SU-DHL-6 (cell line): ENCODE measurements at regions not wholly inside any gene's neighbourhood (a gene's known extent, or its start where the extent isn't known, plus 50 kb on each side); places are given as distances from the start of the nearest gene placed in this dataset.

Source experiments
- CTCF ChIP-seq: fragments of 200-600 bp; sonication (generic); IDR thresholded peaks from one replicate; pipeline ENCODE4 v1.5.1; 2017; ENCODE audit warnings: antibody characterized with exemption, mild to moderate bottlenecking, low read length, moderate library complexity; ENCODE audit not compliant: insufficient read depth, poor library complexity, severe bottlenecking
- EZH2phosphoT487 ChIP-seq: fragments of 200-600 bp; sonication (generic), shearing (Covaris generic); conservative IDR thresholded peaks from 2 replicates; pipeline ENCODE4 v1.6.1; 2018; ENCODE audit warnings: mild to moderate bottlenecking, antibody characterized with exemption, low read length, moderate library complexity, mixed read lengths

DNA sequence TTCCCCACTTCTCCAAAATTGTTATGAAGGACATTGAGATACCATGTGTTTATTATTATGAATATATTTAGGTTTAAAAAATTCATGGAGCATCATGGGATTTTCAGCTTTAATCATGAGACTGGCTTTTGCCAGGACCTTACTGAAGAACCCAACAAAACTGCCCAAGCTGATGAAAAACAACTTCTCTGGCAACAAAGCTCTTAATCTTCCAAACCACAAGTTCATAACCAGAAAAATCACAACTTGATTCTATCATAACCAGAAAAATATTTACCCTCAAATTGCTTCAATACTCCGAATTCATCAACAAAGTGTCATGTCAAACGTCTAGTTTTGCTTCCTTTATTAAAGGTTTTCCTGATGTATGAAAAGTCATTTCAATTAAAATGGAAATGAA is 971.8 kb upstream of the ACVR2A start:
- TF ChIP-seq CTCF, result no peak
- TF ChIP-seq EZH2phosphoT487, result no peak
